IPS-NIHi7 (cell line): ENCODE measurements at regions not wholly inside any gene's neighbourhood (a gene's known extent, or its start where the extent isn't known, plus 50 kb on each side); places are given as distances from the start of the nearest gene placed in this dataset.
"Not testable (repeated sequence)": the region's sequence is repeated elsewhere in the genome, so short reads cannot be mapped to it uniquely, and the experiment has no call there.

Experiments
- DNase-seq: peaks from one replicate; pipeline ENCODE4 v3.0.0; 2012; ENCODE audit warnings: mixed read lengths; ENCODE audit errors: extremely low spot score

GRCh38 chr12:11446372-11446771 is 51.0 kb upstream of the PRB2 start:
- no peak for DNase-seq

- DNase-seq, result no peak
These were observed 62.8 kb upstream of the PRB2 start for GRCh38 chr12:11457996-11458645.

GRCh38 chr12:11460343-11461023 is 65.1 kb upstream of the PRB2 start:
- peak; percentile 18 for DNase-seq

- no peak for DNase-seq
These were observed 66.1 kb upstream of the PRB2 start for GRCh38 chr12:11461433-11461832.

- DNase-seq, result peak; percentile 21
These were observed 81.7 kb upstream of the PRB2 start for GRCh38 chr12:11477110-11477509.

- no peak for DNase-seq
These were observed 87.6 kb upstream of the PRB2 start for GRCh38 chr12:11482955-11483354.

- DNase-seq, result peak; percentile 77
These were observed 91.5 kb upstream of the PRB2 start for GRCh38 chr12:11486623-11487444.

GRCh38 chr12:11496157-11496851 is 100.9 kb upstream of the PRB2 start:
- peak; percentile 40 for DNase-seq

GRCh38 chr12:11497438-11497837 is 102.1 kb upstream of the PRB2 start:
- DNase-seq, result no peak

GRCh38 chr12:11497995-11498394 is 102.6 kb upstream of the PRB2 start:
- DNase-seq, result no peak

- not testable (repeated sequence) for DNase-seq
These were observed 103.2 kb upstream of the PRB2 start for GRCh38 chr12:11498574-11498973.

- no peak for DNase-seq
These were observed 104.4 kb upstream of the PRB2 start for GRCh38 chr12:11499806-11500187.

- peak; percentile 95 for DNase-seq
These were observed 105.0 kb upstream of the PRB2 start for GRCh38 chr12:11500188-11500860.

GRCh38 chr12:11500861-11501230 is 105.5 kb upstream of the PRB2 start:
- DNase-seq, result no peak

GRCh38 chr12:11508699-11509098 is 113.3 kb upstream of the PRB2 start:
- peak; percentile 33 for DNase-seq

GRCh38 chr12:11509326-11509725 is 114.0 kb upstream of the PRB2 start:
- DNase-seq, result no peak

GRCh38 chr12:11510671-11511070 is 115.3 kb upstream of the PRB2 start:
- DNase-seq, result no peak

GRCh38 chr12:11513288-11513687 is 117.9 kb upstream of the PRB2 start:
- no peak for DNase-seq

- DNase-seq, result no peak
These were observed 121.7 kb upstream of the PRB2 start for GRCh38 chr12:11517080-11517479.

- DNase-seq, result no peak
These were observed 125.0 kb upstream of the ETV6 start for GRCh38 chr12:11524446-11524845.

- no peak for DNase-seq
These were observed 115.4 kb upstream of the ETV6 start for GRCh38 chr12:11534064-11534463.

- DNase-seq, result no peak
These were observed 114.3 kb upstream of the ETV6 start for GRCh38 chr12:11535127-11535526.
